Immature natural killer cell (primary cell): ENCODE measurements at regions not wholly inside any gene's neighbourhood (a gene's known extent, or its start where the extent isn't known, plus 50 kb on each side); places are given as distances from the start of the nearest gene placed in this dataset.

Experiments used
- DNase-seq, 3 donors: peaks; one replicate each; pipeline ENCODE4 v3.0.0; 2022; ENCODE audit warnings: mixed read lengths in 1 of 3
- H3K27ac Mint-ChIP-seq, 6 donors: one replicate each; pipeline ENCODE4 v1.8.0; 2020; ENCODE audit warnings: mixed read lengths in 6 of 6, mild to moderate bottlenecking in 5 of 6, inconsistent platforms in 4 of 6, moderate library complexity in 3 of 6
- H3K27me3 Mint-ChIP-seq, 3 donors: one replicate each; pipeline ENCODE4 v1.8.0; 2020 to 2021; ENCODE audit warnings: low read depth in 3 of 3, mild to moderate bottlenecking in 3 of 3, mixed read lengths in 3 of 3, moderate library complexity in 3 of 3, inconsistent platforms in 1 of 3
- H3K36me3 Mint-ChIP-seq, 3 donors: one replicate each; pipeline ENCODE4 v1.8.0; 2020; ENCODE audit warnings: mixed read lengths in 3 of 3, inconsistent platforms in 2 of 3, mild to moderate bottlenecking in 2 of 3
- H3K4me1 Mint-ChIP-seq, 2 donors: one replicate each; pipeline ENCODE4 v1.8.0; 2020; ENCODE audit warnings: inconsistent platforms in 2 of 2, mild to moderate bottlenecking in 2 of 2, mixed read lengths in 2 of 2, moderate library complexity in 1 of 2
- H3K4me3 Mint-ChIP-seq, 5 donors: one replicate each; pipeline ENCODE4 v1.8.0; 2020; ENCODE audit warnings: mild to moderate bottlenecking in 5 of 5, mixed read lengths in 5 of 5, inconsistent platforms in 3 of 5, moderate library complexity in 3 of 5
- H3K9me3 Mint-ChIP-seq, 6 donors: one replicate each; pipeline ENCODE4 v1.8.0; 2020; ENCODE audit warnings: mild to moderate bottlenecking in 6 of 6, mixed read lengths in 6 of 6, inconsistent platforms in 4 of 6, moderate library complexity in 3 of 6

- no peaks in the 10 kb centered on the region for H3K27me3 Mint-ChIP-seq
- DNase-seq: no peak
- peaks cover 0 to 5% (median 0%) of the 10 kb centered on the region in 6 donors for H3K9me3 Mint-ChIP-seq
- H3K27ac Mint-ChIP-seq: no peak overlapping the region
- H3K4me1 Mint-ChIP-seq: no peaks in the 10 kb centered on the region
- H3K36me3 Mint-ChIP-seq: no peaks in the 10 kb centered on the region
- H3K4me3 Mint-ChIP-seq: no peak overlapping the region
Observed at GRCh38 chr3:36244728-36245127, 135.6 kb upstream of the STAC start.

- no peak overlapping the region for H3K4me3 Mint-ChIP-seq
Observed at GRCh38 chr3:36248374-36248773, 131.9 kb upstream of the STAC start.

GRCh38 chr3:36250191-36250590 lies 130.1 kb upstream of the STAC start:
- Mint-ChIP-seq H3K4me3 (no peak overlapping the region), H3K27ac (no peak overlapping the region), H3K9me3 (peaks cover 4 to 28% (median 14%) of the 10 kb centered on the region in 6 donors), H3K27me3 (peaks cover 0 to 5% (median 2%) of the 10 kb centered on the region in 3 donors), H3K36me3 (peaks cover 0 to 3% (median 0%) of the 10 kb centered on the region in 3 donors), H3K4me1 (no peaks in the 10 kb centered on the region)
- no peak for DNase-seq

More at GRCh38 chr3:36248374-36248773, 131.9 kb upstream of the STAC start:
- Mint-ChIP-seq H3K27me3 (peaks cover 0 to 5% (median 2%) of the 10 kb centered on the region in 3 donors), H3K4me1 (no peaks in the 10 kb centered on the region), H3K27ac (no peak overlapping the region), H3K9me3 (peaks cover 4 to 25% (median 11%) of the 10 kb centered on the region in 6 donors), H3K36me3 (peaks cover 0 to 3% (median 0%) of the 10 kb centered on the region in 3 donors)
- DNase-seq: no peak

DNA sequence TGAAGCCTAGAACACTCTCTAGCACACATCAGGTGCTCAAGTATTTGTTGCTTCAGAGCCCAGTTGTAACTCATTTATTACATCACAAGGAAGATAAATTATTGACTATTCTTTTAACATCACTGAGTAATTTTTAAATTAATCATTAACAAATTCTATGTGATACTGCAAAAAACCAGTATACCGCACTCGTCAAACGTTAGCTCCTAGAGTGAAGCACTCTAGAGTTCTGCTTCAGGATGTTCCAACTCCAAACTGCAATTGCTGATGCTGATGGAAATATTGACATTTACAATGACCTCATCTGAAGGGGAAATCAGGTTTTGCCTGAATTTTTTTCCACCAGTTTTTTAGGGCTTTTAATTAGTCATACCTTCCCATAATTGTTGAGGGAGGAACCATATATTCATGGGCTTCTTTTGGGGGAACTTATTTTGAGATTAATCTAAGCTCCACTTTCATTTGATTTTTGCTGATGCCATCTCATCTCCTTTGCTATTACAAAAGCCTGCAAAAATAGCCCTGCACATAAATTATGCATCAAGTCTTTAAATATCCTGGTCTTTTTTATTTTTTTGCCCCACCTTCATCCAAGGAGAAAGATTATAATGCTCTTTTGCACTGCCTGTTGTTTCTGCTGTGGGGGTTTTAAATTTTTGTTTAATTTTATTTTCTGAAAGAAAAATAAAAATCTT lies 123.0 kb upstream of the STAC start:
- H3K27ac Mint-ChIP-seq: no peak overlapping the region
- H3K4me3 Mint-ChIP-seq: no peak overlapping the region
- peaks cover 4 to 14% (median 6%) of the 10 kb centered on the region in 6 donors for H3K9me3 Mint-ChIP-seq
- H3K36me3 Mint-ChIP-seq: no peaks in the 10 kb centered on the region
- no peak for DNase-seq
- no peaks in the 10 kb centered on the region for H3K4me1 Mint-ChIP-seq
- H3K27me3 Mint-ChIP-seq: peaks cover 0 to 7% (median 5%) of the 10 kb centered on the region in 3 donors

GRCh38 chr3:36258421-36258820 lies 121.9 kb upstream of the STAC start:
- peaks cover 0 to 3% (median 2%) of the 10 kb centered on the region in 3 donors for H3K27me3 Mint-ChIP-seq
- no peaks in the 10 kb centered on the region for H3K36me3 Mint-ChIP-seq
- no peak for DNase-seq
- H3K4me1 Mint-ChIP-seq: no peaks in the 10 kb centered on the region
- H3K27ac Mint-ChIP-seq: no peak overlapping the region
- no peak overlapping the region for H3K4me3 Mint-ChIP-seq
- peaks cover 0 to 9% (median 4%) of the 10 kb centered on the region in 6 donors for H3K9me3 Mint-ChIP-seq

DNA sequence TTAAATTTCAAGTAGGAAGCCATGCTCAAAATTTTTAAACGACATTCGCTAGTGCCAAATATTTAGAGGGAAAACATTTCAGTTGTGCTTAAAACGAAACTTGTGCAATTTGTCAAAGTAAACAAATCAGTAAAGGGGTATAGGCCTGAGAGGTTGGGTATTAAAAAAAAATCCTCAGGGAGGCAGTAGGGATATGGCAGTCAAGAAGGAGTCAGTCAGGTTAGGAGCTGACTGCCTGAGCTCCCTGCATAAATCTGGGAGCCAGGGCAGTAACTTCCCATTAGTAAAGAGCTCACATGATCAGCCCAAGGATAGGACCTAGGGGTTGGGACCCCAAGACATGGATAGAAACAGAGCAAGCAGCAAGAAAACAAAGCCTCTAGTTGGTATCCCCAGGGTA lies 120.7 kb upstream of the STAC start:
- no peaks in the 10 kb centered on the region for H3K36me3 Mint-ChIP-seq
- H3K4me3 Mint-ChIP-seq: no peak overlapping the region
- no peaks in the 10 kb centered on the region for H3K4me1 Mint-ChIP-seq
- no peak for DNase-seq
- H3K9me3 Mint-ChIP-seq: peaks cover 0 to 5% (median 2%) of the 10 kb centered on the region in 6 donors
- peaks cover 0 to 3% (median 2%) of the 10 kb centered on the region in 3 donors for H3K27me3 Mint-ChIP-seq
- no peak overlapping the region for H3K27ac Mint-ChIP-seq

DNA sequence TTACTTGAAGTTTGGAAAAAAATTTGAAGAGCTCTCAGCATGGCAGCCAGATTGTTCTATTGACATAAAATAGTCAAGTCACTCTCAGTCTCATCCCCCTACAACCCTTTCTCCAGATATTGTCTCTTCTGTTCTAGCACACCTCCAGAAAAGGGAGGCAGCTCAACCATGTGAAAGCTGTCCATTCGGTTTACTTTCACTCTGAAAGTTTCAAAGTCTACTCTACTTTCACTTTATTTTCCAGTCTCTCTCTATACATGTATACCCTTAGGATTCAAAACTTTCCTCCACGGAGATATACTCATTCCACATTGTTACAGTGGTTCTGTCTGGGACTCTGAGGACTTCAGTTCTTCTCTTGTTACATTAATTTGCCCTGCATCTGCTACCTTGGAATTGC lies 111.0 kb upstream of the STAC start:
- no peak overlapping the region for H3K4me3 Mint-ChIP-seq
- no peak for DNase-seq
- H3K27me3 Mint-ChIP-seq: peaks cover 0 to 4% (median 2%) of the 10 kb centered on the region in 3 donors
- H3K36me3 Mint-ChIP-seq: no peaks in the 10 kb centered on the region
- peaks cover 3 to 10% (median 6%) of the 10 kb centered on the region in 6 donors for H3K9me3 Mint-ChIP-seq
- H3K27ac Mint-ChIP-seq: no peak overlapping the region
- H3K4me1 Mint-ChIP-seq: no peaks in the 10 kb centered on the region

DNA sequence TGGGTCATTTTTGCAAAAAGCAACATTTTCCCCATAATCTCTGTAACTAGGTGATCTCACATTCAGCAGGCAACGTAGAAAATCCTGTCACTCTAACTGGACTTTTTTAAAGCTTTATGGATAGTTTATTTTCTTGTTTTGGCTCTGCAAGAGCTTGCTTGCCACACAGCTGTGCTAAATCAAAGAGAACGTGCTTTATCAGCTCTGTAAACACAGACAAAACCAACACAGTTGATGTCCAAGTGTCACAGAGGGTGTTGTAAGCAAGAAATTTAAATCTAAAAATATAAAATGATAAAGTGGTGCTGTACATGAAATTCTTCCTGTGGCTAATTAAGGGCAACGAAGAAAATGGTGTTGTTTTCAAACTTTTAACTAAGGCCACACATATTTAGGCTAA lies 97.5 kb upstream of the STAC start:
- no peak overlapping the region for H3K4me3 Mint-ChIP-seq
- no peaks in the 10 kb centered on the region for H3K36me3 Mint-ChIP-seq
- H3K4me1 Mint-ChIP-seq: no peaks in the 10 kb centered on the region
- H3K27ac Mint-ChIP-seq: no peak overlapping the region
- H3K27me3 Mint-ChIP-seq: peaks cover 0 to 2% (median 0%) of the 10 kb centered on the region in 3 donors
- H3K9me3 Mint-ChIP-seq: peaks cover 1 to 7% (median 4%) of the 10 kb centered on the region in 6 donors
- no peak for DNase-seq

DNA sequence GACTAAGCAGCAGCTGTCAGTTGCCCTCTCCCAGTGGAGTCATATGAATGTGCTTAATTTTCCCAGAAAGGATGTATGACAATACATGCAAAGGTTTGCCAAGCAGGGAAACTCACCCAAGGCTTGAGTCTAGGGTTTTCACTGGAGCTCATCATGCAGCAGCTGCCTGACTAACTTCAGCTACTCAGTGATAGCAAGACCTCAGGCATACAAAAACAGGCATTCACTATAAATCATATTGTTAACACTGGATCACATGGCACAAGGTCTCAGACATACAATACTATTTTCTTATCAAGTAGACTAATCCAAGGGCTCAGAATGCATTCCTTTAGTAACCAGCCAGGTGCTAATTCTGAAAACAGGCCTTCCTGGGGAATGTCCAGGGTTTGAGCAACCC lies 85.0 kb upstream of the STAC start:
- H3K27ac Mint-ChIP-seq: no peak overlapping the region
- no peaks in the 10 kb centered on the region for H3K36me3 Mint-ChIP-seq
- no peak overlapping the region for H3K4me3 Mint-ChIP-seq
- no peaks in the 10 kb centered on the region for H3K27me3 Mint-ChIP-seq
- DNase-seq: no peak
- H3K4me1 Mint-ChIP-seq: no peaks in the 10 kb centered on the region
- peaks cover 0 to 16% (median 7%) of the 10 kb centered on the region in 6 donors for H3K9me3 Mint-ChIP-seq

DNA sequence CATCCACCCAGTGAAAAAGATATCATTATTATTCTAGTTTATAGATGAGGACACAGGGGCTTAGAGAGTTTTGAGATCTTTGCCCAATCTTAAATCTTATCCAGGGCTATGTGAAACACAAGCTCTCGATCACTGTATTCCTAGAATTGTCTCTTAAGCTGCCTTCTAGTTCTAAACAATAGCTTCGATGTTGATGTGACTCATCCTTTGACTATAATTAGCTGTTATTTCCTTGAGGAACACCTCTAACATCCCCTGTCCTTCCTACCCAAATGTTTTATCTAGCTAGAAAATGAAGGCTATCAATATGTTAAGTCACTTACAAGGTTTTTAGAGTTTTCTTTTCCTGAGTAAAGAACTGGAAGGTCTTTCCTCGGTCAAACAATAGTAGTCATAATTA lies 83.1 kb upstream of the STAC start:
- H3K9me3 Mint-ChIP-seq: peaks cover 0 to 16% (median 7%) of the 10 kb centered on the region in 6 donors
- no peak overlapping the region for H3K4me3 Mint-ChIP-seq
- H3K27ac Mint-ChIP-seq: no peak overlapping the region
- H3K27me3 Mint-ChIP-seq: no peaks in the 10 kb centered on the region
- H3K36me3 Mint-ChIP-seq: no peaks in the 10 kb centered on the region
- DNase-seq: no peak
- no peaks in the 10 kb centered on the region for H3K4me1 Mint-ChIP-seq

- no peak for DNase-seq
- Mint-ChIP-seq H3K4me3 (no peak overlapping the region), H3K36me3 (no peaks in the 10 kb centered on the region), H3K9me3 (peaks cover 0 to 16% (median 8%) of the 10 kb centered on the region in 6 donors), H3K27ac (no peak overlapping the region), H3K4me1 (no peaks in the 10 kb centered on the region), H3K27me3 (no peaks in the 10 kb centered on the region)
Observed at GRCh38 chr3:36298188-36298587, 82.1 kb upstream of the STAC start.

DNA sequence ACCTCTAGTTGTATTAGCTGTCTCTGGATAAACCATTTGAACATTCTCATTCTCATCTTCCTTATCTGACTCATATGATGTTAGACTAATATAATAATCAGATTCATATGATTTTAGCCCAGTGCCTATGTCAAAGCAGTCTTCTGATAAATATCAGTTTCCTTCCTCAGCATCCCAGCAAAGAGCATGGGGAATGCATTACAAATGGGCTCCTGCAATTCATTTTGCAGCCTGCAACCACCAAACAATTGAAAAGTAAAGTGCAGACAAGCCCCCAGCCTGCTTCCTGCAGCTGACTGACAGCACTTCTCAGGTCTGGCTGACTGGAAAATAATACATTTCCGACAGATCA lies 78.2 kb upstream of the STAC start:
- Mint-ChIP-seq H3K36me3 (no peaks in the 10 kb centered on the region), H3K27ac (no peak overlapping the region), H3K27me3 (no peaks in the 10 kb centered on the region)

DNA sequence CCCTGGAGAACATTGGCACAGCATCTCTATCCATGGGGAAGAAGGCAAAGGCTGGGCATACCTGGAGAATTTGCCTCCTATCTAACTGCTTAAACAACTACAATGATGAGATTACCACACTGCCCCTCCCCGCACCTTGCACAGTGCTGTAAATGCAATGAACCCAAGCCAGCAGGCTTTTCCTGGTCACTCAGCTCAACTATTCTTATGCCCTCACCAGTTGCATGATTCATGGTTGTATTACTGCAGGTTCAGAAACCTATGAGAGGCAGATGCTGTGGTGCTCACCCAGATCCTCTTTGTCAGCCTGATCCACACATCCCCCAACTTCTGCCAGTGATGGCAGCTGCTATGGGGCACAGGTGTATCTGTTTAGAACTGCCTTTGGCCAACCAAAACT lies 77.7 kb upstream of the STAC start:
- H3K4me1 Mint-ChIP-seq: no peaks in the 10 kb centered on the region
- H3K9me3 Mint-ChIP-seq: peaks cover 0 to 5% (median 3%) of the 10 kb centered on the region in 6 donors
- no peak overlapping the region for H3K27ac Mint-ChIP-seq
- no peaks in the 10 kb centered on the region for H3K36me3 Mint-ChIP-seq
- no peaks in the 10 kb centered on the region for H3K27me3 Mint-ChIP-seq
- no peak overlapping the region for H3K4me3 Mint-ChIP-seq
- no peak for DNase-seq

More for the DNA sequence above, 78.2 kb upstream of the STAC start:
- Mint-ChIP-seq H3K4me1 (no peaks in the 10 kb centered on the region), H3K4me3 (no peak overlapping the region), H3K9me3 (peaks cover 0 to 5% (median 3%) of the 10 kb centered on the region in 6 donors)
- no peak for DNase-seq

- H3K27ac Mint-ChIP-seq: no peak overlapping the region
- no peak overlapping the region for H3K4me3 Mint-ChIP-seq
- DNase-seq: no peak
- H3K9me3 Mint-ChIP-seq: peaks cover 0 to 5% (median 3%) of the 10 kb centered on the region in 6 donors
- no peaks in the 10 kb centered on the region for H3K36me3 Mint-ChIP-seq
- no peaks in the 10 kb centered on the region for H3K27me3 Mint-ChIP-seq
- no peaks in the 10 kb centered on the region for H3K4me1 Mint-ChIP-seq
Observed at GRCh38 chr3:36303286-36303685, 77.0 kb upstream of the STAC start.
